Stimulated activated CD4-positive, alpha-beta T cell treated with anti-CD3 and anti-CD28 coated beads, Interleukin-1b, Interleukin-23, amount 100 ng/mL, for 48 hours (primary cell): ENCODE measurements at regions not wholly inside any gene's neighbourhood (a gene's known extent, or its start where the extent isn't known, plus 50 kb on each side); places are given as distances from the start of the nearest gene placed in this dataset.

Source experiments
- DNase-seq: peaks from one replicate; pipeline ENCODE4 v3.0.0-alpha.2; 2020

- DNase-seq = no peak
These were observed 152.8 kb downstream of the GAS1 start for GRCh38 chr9:86794391-86795046.

- no peak for DNase-seq
These were observed 155.2 kb downstream of the GAS1 start for GRCh38 chr9:86792136-86792535.

GRCh38 chr9:86790805-86791204, 156.5 kb downstream of the GAS1 start:
- no peak for DNase-seq

GRCh38 chr9:86788456-86788855, 158.8 kb downstream of the GAS1 start:
- DNase-seq = no peak

GRCh38 chr9:86783884-86784283, 163.4 kb downstream of the GAS1 start:
- no peak for DNase-seq

GRCh38 chr9:86782831-86783230, 164.5 kb downstream of the GAS1 start:
- no peak for DNase-seq

- DNase-seq = no peak
These were observed 168.5 kb downstream of the GAS1 start for GRCh38 chr9:86778761-86779160.

- DNase-seq = no peak
These were observed 171.6 kb downstream of the GAS1 start for GRCh38 chr9:86775718-86776117.

- DNase-seq = no peak
These were observed 173.2 kb downstream of the GAS1 start for GRCh38 chr9:86774116-86774515.

GRCh38 chr9:86773422-86773945, 173.8 kb downstream of the GAS1 start:
- DNase-seq = no peak

- no peak for DNase-seq
These were observed 174.7 kb downstream of the GAS1 start for GRCh38 chr9:86772635-86772993.

- DNase-seq = no peak
These were observed 175.2 kb downstream of the GAS1 start for GRCh38 chr9:86771941-86772634.

- DNase-seq = no peak
These were observed 175.9 kb downstream of the GAS1 start for GRCh38 chr9:86771420-86771819.

GRCh38 chr9:86768709-86769108, 178.6 kb downstream of the GAS1 start:
- no peak for DNase-seq

- no peak for DNase-seq
These were observed 179.3 kb downstream of the GAS1 start for GRCh38 chr9:86768020-86768419.

- no peak for DNase-seq
These were observed 179.9 kb downstream of the GAS1 start for GRCh38 chr9:86767373-86767772.

GRCh38 chr9:86766912-86767311, 180.4 kb downstream of the GAS1 start:
- DNase-seq = no peak

GRCh38 chr9:86766511-86766910, 180.8 kb downstream of the GAS1 start:
- no peak for DNase-seq

GRCh38 chr9:86765746-86766430, 181.4 kb downstream of the GAS1 start:
- no peak for DNase-seq

- no peak for DNase-seq
These were observed 182.5 kb downstream of the GAS1 start for GRCh38 chr9:86764671-86765343.

- DNase-seq = no peak
These were observed 183.1 kb downstream of the GAS1 start for GRCh38 chr9:86764221-86764624.

GRCh38 chr9:86763791-86764190, 183.5 kb downstream of the GAS1 start:
- DNase-seq = no peak

- no peak for DNase-seq
These were observed 190.0 kb downstream of the GAS1 start for GRCh38 chr9:86757382-86757720.
